Activated CD4-positive, alpha-beta T cell treated with anti-CD3 and anti-CD28 coated beads, Interleukin-2, amount 50 U/mL, for 16 hours (primary cell): ENCODE measurements at regions not wholly inside any gene's neighbourhood (a gene's known extent, or its start where the extent isn't known, plus 50 kb on each side); places are given as distances from the start of the nearest gene placed in this dataset.
"Not testable (repeated sequence)": the region's sequence is repeated elsewhere in the genome, so short reads cannot be mapped to it uniquely, and the experiment has no call there.

ENCODE experiments used
- DNase-seq: peaks from one replicate; pipeline ENCODE4 v3.0.0-alpha.2; 2020

DNA sequence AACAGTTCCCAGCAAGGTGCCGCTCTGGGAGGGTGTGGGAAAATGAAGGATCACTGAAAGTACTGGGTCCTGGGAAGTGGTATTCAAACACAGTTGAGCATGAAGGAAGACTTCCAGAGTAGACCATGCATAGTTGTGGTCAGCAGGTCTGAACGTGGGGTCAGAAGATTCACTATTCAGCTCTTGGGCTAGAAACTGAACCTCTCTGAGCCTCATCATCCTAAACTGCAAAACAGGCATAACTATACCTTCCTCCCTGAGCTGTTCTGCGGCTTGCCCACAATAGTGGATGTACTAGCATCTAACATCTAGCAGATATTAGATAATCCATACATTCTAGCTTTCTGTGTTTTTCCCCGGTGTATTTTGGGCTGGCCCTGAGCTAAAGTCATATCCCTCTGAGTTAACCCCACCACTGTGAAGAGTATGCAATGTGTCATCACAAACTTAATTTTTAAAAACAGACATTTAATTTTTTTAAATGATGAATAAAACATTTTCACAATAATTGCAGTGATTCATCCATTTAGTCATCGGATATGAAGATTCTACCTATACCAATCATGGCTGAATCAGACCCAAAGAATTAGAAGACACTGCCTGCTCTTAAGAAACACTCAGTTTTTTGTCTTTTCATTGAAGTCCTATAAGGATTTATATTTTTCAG, 179.1 kb downstream of the BLID start:
- DNase-seq = no peak

DNA sequence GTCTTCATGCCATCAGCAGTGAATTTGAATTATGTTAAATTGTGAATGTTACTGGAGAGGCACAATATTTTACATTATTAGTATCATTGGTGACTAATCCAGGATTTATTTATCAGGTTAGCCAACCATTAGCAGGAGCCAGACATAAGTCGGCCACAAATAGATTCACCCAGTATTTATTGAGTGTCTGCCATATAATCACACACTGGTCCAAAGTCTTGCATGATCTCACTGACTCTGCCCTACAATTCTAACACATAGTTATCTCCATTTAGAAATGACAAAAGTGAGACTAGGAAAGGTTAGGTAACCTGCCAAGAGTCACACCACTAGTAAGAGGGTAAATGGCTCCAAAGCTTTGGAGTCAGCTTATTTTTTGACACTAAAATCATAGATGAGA, 179.6 kb downstream of the BLID start:
- DNase-seq = no peak

DNA sequence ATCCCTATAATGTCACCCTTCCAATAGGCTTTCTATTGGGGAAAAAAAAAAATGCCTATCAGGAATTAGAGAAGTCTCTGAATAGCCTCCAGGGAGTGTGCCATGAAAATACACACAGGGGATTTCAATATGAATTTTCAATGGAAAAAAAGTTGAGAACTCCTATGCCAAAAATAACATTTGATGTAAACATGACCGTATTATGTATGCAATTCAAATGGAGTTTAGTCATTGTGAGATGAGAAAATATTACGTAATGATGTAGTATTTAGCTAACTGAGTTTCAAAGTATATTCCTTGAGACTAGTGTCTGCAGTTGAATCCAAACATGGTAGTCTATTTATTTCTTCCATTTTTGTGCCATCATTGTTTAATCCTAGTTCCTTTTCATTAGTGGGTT, 182.3 kb downstream of the BLID start:
- DNase-seq = no peak

DNA sequence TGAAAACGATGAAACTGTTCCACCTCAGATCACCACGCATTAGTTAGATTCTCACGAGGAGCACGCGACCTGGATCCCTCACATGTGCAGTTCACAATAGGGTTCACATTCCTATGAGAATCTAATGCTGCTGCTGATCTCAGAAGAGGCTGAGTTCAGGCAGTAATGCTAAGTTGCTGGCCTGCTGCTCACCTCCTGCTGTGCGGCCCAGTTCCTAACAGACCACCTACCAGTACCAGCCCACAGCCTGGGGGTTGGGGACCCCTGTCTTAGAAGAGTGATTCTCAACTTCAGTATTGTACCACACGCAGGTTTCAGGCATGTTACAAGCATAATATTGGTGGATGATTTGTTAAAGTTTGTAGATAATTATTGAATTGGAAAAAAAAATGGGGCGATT, 182.7 kb downstream of the BLID start:
- no peak for DNase-seq

DNA sequence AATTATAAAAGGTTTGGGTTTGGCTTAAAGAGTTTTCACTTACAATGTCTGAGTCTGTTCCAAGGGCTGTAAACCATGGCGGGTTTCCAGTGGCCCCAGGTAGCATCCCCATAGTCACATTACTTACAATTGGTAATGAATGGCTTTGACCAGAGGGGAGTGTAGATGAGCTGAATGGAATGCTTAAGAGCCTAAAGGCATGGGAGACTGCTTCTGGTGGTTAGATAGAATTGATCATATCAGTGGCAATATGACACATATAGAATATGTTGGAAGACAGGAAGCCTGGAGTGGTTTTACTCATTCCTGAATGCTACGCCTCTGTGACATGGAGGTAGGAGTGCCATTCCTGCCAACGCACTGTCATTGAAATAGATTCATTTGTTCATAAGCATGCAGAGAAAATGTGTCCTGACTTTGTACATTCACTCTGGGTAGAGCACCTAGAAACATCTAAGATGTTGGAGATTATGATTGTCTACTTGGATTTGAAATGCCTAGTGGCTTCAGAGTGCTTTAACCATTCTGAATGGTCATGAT, 183.3 kb downstream of the BLID start:
- DNase-seq = no peak

DNA sequence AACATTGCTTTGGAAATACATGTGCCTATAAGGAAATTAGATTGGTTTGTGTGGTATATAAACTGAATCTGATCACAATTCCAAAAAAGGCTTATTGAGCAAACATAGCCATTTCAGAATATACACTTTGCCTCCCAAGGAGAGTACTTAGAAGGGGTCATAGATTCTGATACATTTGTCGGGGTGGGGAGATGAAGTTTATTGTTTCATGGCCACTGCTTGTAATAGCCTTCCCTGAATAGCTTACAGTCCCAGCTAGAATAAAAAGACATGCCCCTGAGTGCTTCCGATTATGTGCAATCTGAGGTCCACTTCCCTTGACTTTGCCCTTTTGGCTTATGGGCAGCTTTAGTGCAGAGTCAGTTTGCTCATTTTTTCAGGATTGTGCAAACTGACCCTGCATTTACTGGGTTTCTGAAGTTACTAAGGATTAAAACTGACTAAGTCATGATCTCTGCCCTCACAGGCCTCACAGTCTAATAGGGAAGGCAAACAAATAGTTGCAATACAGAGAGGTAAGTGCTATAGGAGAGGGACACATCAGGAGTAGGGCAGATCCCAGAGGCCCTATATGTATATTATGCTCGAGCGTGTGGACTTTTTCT, 184.2 kb downstream of the BLID start:
- DNase-seq = no peak

DNA sequence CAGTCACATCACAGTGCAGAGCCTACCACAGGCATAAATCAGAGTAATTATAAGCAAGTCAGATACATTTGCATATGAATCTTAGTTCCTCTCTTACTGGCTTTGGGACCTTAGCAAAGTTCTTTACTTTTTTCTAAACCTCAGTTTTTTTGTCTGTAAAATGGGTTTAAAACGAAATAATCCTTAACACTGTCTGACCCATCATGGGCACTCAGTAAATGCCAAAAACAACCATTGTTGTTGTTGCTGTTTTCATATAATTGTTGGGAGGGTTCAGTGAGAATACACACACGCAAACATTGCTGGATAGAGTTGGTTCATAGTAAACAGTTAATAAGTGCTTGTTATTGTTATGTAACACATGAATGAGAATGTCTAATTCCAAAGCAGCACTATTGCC, 184.9 kb downstream of the BLID start:
- DNase-seq = no peak

DNA sequence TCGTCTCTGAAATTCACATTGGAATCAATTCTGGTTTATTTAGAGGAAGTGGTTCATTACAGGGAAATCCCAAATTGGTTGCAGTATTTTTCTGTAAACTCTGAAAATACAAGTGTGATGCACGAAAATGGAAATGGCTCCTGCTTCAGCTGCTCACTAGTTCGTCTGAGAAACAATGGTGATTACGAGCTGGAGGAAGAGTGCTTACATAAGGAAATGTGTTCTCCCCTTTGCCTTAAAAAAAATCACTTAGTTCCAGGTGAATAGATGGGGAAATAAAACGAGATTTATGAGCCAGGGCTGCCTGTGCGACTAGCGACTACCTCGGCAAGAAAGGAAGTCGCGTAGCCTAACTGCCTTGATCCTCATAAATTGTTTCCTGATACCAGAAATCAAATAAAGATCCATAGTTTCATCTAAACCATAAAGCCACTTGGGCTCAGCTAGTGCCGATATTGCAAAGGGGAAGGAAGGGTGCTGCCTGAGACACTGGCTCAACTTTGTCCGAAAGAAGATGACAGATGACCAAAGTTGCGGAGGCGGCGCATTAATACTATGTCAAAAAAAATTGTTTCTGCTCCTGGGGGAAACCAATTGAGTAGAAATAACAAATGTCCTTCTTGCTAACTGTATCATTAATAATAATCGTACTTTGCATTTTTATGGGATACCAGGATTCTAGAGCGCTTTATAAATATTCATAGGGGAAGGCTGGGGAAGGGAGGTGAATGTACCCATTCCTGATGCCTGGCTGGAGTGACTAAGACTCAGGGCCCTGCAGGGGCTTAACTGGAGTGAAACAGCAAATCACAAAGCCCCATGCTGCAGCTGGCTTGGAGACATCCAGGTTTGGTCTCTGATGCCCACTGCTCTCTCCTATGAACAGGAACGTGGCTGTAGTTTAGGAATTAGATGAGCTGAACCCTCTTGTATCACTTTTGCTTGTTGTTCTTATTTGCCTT, 185.7 kb downstream of the BLID start:
- DNase-seq = no peak

DNA sequence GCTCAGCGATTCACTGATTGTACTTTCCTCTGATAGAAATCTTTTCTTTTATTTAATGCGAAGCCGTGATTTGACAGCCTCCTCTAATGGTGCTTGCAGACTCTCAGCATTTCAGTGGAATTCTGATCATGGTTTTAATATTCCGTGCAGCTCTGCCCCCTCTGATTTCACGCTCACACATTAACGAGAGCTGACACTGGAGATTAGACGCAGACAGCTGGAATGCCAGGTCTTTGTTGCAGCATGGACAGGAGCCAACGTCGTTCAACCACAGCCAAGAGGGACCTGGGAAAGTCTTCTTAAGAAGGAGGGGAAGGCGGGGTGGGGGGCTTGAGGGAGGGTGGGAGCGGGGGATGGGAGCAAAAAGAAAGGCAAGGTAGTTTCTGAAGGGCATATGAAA, 186.4 kb downstream of the BLID start:
- DNase-seq = no peak

DNA sequence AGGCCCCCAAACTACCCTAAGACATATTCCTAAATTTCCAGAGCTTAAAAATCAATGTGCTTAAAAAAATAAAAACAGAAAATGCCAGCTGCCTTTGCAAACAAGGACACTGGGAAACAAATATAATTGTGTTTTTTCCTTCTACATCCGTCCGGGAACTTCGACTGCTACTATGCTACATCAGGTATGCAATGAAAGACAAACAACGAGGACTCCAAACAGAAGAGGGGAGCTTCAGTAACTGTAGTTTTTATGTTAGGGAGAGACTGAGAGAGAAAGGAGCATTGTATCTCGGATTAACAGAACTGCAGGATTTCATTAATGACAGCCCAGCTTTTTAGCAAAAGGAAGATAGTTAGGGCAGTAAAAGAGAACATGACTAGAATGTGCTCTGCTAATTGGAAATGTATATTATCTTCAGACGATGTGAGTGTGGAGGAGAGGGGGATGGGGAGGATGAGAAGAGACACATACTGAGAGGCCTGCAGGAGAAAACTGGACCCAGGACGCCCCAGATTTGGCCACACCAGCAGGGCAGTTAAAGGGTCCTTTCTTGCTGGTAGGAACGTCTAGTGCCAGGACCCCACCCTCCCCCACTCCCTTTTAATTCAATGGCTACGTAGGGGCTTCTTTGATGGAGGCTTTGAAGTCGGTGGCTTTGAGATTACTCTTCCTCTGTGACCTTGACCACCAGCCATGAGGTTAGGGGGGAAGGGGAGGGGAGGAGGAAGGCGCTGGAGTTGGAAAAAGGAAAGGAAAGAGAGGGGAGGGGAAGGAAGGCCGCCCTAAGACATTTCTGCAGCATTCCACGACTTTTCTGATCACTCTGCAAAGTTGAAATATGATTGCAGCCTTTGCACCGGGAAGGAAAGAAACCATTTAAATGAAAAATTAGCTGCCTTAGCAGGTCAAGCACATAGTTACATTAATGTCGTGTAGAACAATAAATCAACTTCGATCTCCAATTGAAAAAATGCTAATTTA, 187.1 kb downstream of the BLID start:
- DNase-seq = no peak

DNA sequence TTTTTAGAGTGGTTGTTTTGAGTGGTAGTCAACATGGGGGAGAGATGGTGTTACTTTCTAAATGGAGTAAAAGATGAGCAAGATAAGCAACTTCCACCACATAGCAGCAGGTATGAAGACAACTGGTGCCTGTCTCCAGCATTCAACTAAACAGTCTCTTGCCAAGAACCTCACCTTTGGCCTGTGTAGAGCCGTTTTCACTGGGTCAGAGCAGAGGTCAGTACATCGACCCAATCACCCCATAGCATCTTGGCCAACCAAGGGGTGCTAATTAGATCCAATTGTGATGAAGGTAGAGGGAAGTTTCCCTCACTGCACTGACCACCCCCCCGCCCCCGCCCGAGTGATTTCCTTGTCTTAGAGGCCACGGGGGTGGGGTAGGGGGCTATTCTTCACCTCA, 188.2 kb downstream of the BLID start:
- DNase-seq = no peak

DNA sequence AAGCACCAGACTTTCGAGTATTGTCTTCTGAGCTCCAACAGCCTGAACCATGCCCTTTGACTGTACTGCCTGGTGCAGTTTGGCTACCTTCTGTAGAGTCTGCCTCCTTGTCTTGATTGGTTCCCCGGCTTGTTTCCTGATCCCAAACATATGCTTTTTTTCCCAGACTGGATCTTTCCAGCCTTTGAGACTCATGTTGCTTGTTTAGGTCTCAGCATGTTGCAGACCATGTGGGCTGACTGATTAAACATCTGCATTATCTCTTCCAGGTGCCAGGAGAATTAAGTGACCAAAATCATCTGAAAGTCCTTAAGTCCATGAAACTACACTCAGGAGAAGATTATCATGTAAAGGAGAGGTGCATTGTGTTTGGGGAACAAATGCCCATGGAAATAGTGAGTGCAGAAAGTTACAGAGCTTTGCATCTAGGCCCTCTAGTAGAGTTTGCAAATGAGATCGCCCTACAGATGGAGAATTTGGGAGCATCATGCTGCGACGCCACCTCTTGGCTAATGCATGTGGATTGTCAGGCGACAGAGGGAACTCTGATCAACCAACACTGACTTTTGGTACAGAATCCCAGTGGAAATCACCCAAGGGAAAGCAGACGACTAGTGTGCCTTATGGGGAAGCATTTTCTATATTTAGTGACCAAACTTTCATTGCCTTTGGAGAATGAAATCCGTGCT, 188.8 kb downstream of the BLID start:
- no peak for DNase-seq

DNA sequence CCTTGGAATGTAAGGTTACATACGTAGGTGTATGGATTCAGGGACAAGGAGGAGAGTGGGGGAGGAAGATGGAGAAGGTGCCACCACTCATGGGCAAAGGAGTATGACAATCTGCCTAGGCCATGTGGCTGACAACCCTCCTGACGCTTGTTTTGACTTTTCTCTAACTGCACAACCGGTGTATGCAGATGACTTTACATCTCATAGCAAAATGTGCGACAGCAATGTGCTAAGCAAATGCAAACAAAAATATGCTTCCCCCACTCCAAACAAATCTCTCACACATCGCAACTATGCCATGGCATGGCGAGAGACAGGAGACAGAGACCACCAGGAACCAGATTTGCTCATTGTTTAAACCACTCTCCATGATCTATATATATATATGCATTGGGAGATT, 191.8 kb downstream of the BLID start:
- no peak for DNase-seq

DNA sequence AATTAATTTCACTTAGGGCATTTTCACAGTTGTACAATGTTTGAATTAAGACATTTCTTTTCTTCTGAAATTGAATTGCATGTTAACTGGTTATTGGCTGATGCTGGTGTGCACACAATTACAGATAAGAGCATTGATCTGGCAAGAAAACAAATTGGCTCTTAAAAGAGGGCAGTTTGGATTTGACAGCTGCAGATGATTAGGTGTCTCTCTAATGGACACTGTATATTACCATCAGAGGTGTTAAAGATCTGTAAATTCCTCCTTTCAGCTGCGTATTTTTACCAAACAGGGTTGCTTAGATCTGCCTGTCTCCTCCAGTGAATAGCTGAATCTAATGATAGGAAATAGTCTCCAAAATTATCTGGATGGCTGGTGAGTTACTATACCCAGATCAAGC, 198.5 kb downstream of the BLID start:
- no peak for DNase-seq

DNA sequence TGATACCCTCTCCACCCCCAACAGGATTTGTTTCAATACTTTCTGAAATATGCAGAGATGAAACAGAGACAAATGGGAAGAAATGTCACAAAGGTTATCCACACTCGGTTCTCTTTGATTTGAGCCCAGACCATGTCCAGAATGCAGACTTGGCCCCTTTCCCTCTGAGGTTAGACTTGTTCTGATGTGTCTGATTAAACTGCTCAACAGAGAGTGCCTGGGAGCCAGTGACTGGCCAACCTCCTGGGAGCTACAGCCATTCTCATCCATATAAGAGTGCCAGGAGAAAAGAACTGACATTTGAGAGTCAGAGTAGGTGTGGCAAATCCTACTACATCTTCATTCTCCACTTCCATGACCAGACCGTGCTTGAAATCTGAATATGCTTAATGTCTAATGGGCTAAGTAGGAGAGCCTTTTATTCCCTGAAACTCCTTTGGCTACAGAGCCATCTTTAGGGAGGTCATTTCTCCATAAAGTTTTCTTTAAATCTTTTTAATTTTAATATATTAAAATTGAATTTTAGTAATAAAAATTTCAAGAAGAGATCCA, 201.4 kb downstream of the BLID start:
- DNase-seq = no peak

DNA sequence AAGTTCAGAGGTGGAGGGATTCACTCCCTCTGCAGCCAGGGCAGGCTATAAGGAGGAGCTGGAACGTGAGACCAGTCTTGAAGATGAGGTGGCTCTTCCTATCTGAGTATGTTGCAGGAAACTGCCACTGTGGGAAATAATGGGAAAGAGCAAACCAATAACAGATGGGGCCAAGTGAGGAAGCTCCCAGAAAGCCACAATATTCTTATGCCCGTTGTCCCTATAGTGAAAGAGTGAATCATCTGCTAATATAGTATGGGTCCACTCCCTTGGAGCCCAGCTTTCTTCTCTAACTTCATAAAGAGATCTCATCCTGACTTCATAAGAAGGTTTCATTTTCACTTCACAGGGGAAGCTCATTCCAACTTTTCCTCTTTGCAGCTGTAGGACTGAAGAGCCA, 206.4 kb downstream of the BLID start:
- no peak for DNase-seq

DNA sequence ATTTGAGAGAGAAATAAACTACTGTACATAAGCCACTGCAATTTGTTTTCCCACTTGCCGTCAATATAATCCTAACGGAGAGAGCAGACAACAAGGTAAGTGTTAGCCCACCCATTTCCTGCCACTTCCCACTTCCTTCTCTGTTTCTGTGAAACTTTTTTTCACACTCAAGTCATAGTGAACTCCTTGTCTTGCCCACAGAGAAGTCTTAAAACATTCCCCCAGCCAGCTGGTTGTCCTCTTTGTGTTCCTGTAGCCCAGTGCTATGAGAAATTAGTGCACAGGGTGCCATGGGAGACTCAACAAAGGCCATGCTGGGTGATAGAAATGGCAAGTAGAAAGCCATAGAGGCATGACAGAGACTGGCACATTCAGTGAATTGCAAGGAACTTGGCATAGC, 208.6 kb downstream of the BLID start:
- DNase-seq = no peak

DNA sequence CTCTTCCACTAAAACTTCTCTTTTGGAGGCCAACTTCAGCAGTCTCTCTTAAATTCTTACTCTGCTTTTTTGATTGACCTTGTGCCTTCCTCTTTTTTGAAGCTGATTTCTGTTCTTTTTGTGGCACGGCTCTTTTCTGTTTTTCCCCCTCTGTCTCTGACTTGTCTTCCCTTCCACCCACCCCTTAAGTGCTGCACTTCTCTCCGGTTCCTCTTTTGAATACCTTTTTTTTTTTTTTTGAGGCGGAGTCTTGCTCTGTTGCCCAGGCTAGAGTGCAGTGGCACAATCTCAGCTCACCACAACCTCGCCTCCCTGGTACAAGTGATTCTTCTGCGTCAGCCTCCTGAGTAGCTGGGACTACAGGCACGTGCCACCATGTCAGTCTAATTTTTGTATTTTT, 211.9 kb downstream of the BLID start:
- no peak for DNase-seq

DNA sequence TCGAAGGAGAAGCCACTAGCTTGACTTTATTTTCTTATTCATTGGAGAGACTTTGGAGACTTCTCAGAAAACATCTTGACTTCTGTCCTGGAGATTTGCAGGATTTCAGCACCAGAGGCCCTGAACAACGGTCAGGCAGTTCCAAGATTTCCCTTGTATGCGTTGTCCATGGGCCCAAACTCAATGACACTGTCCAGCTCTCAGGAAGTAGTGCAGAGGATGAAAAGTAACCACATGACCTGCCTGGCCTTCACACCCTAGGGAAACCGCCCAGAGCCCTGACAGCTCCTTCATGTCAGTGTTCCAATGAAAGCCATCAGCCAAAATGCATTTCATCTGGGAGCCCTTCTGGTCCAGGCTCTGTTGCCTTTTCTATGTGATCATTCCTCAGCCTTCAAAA, 214.1 kb downstream of the BLID start:
- DNase-seq = no peak

DNA sequence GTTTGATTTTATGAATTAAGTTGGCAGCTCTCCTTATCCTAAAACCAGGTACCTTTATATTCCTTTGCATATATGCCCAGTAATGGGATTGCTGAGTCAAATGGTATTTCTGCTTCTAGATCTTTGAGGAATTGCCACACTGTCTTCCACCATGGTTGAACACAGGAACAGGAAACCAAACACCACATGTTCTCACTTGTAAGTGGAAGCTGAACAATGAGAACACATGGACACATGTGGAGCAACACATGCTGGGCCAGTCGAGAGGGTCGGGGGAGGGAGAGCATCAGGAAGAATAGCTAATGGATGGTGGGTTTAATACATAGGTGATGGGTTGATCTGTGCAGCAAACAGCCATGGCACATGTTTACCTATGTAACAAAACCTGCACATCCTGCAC, 214.6 kb downstream of the BLID start:
- DNase-seq = not testable (repeated sequence)

DNA sequence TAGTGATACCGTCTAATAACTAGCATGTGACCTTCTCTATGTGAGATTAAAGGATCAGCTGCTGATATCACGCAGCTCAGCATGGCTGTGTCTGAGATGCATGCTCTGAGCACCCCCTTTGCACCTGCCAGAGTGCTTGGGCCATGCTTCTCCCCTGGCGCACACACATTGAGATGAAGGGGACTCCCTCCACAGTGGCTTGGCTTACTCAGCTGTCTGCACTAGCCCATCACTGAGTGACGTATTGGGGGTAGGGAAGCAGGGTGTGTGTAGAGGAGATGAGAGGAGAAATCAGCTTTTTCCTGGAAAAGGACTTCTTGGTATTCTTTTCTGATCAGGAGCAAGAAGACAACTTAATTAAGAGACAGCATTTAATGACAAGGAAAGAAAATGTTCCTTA, 216.5 kb downstream of the BLID start:
- no peak for DNase-seq

DNA sequence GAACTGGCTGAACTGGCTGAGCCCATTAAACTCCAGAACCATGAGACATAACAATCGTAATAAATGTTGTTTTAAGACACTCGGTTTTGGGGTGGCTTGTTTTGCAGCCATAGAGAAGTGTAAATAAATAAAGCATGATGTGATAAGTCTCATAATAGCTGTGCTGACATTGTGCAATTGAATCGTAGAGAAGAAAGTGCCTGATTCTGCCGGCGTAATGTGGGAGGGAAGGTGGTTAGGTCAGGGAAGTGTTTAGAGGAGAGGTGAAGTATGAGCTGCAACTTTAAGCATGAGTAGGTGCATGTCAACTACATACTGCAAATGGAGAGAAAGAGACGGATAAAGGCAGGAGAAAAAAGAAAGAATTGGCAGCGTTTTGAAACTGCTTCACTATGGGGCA, 217.1 kb downstream of the BLID start:
- no peak for DNase-seq
